ENCODE measurements at regions not wholly inside any gene's neighbourhood (a gene's known extent, or its start where the extent isn't known, plus 50 kb on each side); places are given as distances from the start of the nearest gene placed in this dataset.

DNA sequence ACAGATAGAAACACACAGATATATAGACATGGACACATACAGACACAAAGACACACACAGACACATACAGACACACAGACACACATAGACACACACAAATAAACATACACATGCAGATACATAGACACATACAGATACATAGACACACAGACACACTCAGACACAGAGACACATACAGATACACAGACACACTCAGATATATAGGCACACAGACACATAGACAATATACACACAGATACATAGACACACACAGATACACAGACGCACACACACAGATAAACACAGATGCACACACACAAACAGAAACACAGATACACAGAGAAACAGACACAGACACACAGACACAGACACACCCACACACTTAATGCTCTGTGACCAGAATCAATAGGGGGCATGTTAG, 156.8 kb downstream of the IRX2 start:
- H3K79me2 ChIP-seq (replicated peaks; ENCODE audit: insufficient read depth) = no peaks in the 10 kb centered on the region
- no peaks in the 10 kb centered on the region for H3K4me1 ChIP-seq (ENCODE audit: insufficient read depth)
- H3K36me3 ChIP-seq (ENCODE audit: insufficient read depth) = no peaks in the 10 kb centered on the region
- Mint-ChIP-seq H3K4me3 (no peak overlapping the region), H3K36me3 (ENCODE audit: low read depth) (no peaks in the 10 kb centered on the region), H3K27ac (no peak overlapping the region), H3K9me3 (no peaks in the 10 kb centered on the region; the same call in 2 of the 3 replicates), H3K27me3 (ENCODE audit: insufficient read depth, low read depth, poor library complexity) (no peaks in the 10 kb centered on the region), H3K4me1 (no peaks in the 10 kb centered on the region)
- no peak for ATAC-seq
- H3K4me3 ChIP-seq = no peak overlapping the region
- no peaks in the 10 kb centered on the region for H3K9me2 ChIP-seq (ENCODE audit: insufficient read depth)
- no peak for DNase-seq (ENCODE audit: low spot score)
- H3K27me3 ChIP-seq (ENCODE audit: insufficient read depth) = no peaks in the 10 kb centered on the region
- no peaks in the 10 kb centered on the region for H3F3A ChIP-seq (replicated peaks; ENCODE audit: low read depth)
- H2AFZ ChIP-seq = no peak overlapping the region
- no peak overlapping the region for H3K27ac ChIP-seq (ENCODE audit: low read depth)
- TF ChIP-seq CREB1 (CRISPR knock-in tag; IDR thresholded peaks at IDR 0.05; ENCODE audit: low read depth) (no peak), ZNF331 (CRISPR knock-in tag; IDR thresholded peaks at IDR 0.05; ENCODE audit: low read depth) (no peak)
- TF ChIP-seq, protein P1, sequence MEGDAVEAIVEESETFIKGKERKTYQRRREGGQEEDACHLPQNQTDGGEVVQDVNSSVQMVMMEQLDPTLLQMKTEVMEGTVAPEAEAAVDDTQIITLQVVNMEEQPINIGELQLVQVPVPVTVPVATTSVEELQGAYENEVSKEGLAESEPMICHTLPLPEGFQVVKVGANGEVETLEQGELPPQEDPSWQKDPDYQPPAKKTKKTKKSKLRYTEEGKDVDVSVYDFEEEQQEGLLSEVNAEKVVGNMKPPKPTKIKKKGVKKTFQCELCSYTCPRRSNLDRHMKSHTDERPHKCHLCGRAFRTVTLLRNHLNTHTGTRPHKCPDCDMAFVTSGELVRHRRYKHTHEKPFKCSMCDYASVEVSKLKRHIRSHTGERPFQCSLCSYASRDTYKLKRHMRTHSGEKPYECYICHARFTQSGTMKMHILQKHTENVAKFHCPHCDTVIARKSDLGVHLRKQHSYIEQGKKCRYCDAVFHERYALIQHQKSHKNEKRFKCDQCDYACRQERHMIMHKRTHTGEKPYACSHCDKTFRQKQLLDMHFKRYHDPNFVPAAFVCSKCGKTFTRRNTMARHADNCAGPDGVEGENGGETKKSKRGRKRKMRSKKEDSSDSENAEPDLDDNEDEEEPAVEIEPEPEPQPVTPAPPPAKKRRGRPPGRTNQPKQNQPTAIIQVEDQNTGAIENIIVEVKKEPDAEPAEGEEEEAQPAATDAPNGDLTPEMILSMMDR (conservative IDR thresholded peaks at IDR 0.05; ENCODE audit: low read depth in 2 of 2) = no peak
- no peaks in the 10 kb centered on the region for H4K20me1 ChIP-seq (replicated peaks; ENCODE audit: insufficient read depth)
- H3K4me2 ChIP-seq = no peak overlapping the region

DNA sequence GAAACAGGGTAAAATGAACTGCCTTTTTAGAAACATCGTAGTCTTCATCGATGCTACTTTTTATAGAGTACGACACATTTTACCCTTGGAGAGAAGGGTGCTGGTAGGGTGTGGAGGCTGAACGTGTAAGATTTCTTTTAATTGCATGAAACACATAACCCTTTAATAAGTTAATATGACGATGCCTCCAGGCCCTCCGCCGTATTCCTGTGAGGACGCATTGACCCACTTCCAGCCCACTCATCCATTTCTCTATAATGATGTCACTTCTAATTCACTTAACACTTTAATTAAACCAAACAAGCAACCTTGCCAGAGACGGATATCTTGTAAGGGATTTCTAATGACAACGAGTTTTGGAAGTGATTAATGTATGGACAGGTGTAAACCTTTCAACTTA, 158.7 kb downstream of the IRX2 start:
- H3K4me3 Mint-ChIP-seq = no peak overlapping the region
- H3K36me3 ChIP-seq (ENCODE audit: insufficient read depth) = no peaks in the 10 kb centered on the region
- no peaks in the 10 kb centered on the region for H3K4me1 Mint-ChIP-seq
- DNase-seq (ENCODE audit: low spot score) = no peak
- H3K27me3 Mint-ChIP-seq (ENCODE audit: insufficient read depth, low read depth, poor library complexity) = peaks cover 3% of the 10 kb centered on the region
- H3K9me2 ChIP-seq (ENCODE audit: insufficient read depth) = no peaks in the 10 kb centered on the region
- H3K4me1 ChIP-seq (ENCODE audit: insufficient read depth) = no peaks in the 10 kb centered on the region
- no peaks in the 10 kb centered on the region; the same call in 2 of the 3 replicates for H3K9me3 Mint-ChIP-seq
- H3K4me2 ChIP-seq = no peak overlapping the region
- no peak overlapping the region for H3K27ac ChIP-seq (ENCODE audit: low read depth)
- no peaks in the 10 kb centered on the region for H3F3A ChIP-seq (replicated peaks; ENCODE audit: low read depth)
- H3K36me3 Mint-ChIP-seq (ENCODE audit: low read depth) = no peaks in the 10 kb centered on the region
- H3K79me2 ChIP-seq (replicated peaks; ENCODE audit: insufficient read depth) = no peaks in the 10 kb centered on the region
- H4K20me1 ChIP-seq (replicated peaks; ENCODE audit: insufficient read depth) = no peaks in the 10 kb centered on the region
- H3K27me3 ChIP-seq (ENCODE audit: insufficient read depth) = no peaks in the 10 kb centered on the region
- no peak overlapping the region for H2AFZ ChIP-seq
- no peak overlapping the region for H3K27ac Mint-ChIP-seq
- H3K4me3 ChIP-seq = no peak overlapping the region
- ATAC-seq = no peak
- TF ChIP-seq STAT1 (IDR thresholded peaks at IDR 0.05; ENCODE audit: unreplicated experiment) (no peak), NANOG (IDR thresholded peaks at IDR 0.05; ENCODE audit: borderline replicate concordance) (no peak), EZH2 (IDR thresholded peaks at IDR 0.05; ENCODE audit: low read depth, unreplicated experiment) (no peak), POLR2AphosphoS5 (IDR thresholded peaks at IDR 0.05; ENCODE audit: low read depth) (no peak), JUNB (IDR thresholded peaks at IDR 0.05; ENCODE audit: unreplicated experiment) (no peak), ZNF331 (CRISPR knock-in tag; IDR thresholded peaks at IDR 0.05; ENCODE audit: low read depth) (no peak), ZNF114 (CRISPR knock-in tag; IDR thresholded peaks at IDR 0.05) (no peak), CREB1 (CRISPR knock-in tag; IDR thresholded peaks at IDR 0.05; ENCODE audit: low read depth) (no peak)
- TF ChIP-seq, protein P2, sequence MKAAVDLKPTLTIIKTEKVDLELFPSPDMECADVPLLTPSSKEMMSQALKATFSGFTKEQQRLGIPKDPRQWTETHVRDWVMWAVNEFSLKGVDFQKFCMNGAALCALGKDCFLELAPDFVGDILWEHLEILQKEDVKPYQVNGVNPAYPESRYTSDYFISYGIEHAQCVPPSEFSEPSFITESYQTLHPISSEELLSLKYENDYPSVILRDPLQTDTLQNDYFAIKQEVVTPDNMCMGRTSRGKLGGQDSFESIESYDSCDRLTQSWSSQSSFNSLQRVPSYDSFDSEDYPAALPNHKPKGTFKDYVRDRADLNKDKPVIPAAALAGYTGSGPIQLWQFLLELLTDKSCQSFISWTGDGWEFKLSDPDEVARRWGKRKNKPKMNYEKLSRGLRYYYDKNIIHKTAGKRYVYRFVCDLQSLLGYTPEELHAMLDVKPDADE (IDR thresholded peaks at IDR 0.05) = no peak
- TF ChIP-seq, protein P1 (conservative IDR thresholded peaks at IDR 0.05; ENCODE audit: low read depth in 2 of 2) = no peak
- TF ChIP-seq, protein P3, sequence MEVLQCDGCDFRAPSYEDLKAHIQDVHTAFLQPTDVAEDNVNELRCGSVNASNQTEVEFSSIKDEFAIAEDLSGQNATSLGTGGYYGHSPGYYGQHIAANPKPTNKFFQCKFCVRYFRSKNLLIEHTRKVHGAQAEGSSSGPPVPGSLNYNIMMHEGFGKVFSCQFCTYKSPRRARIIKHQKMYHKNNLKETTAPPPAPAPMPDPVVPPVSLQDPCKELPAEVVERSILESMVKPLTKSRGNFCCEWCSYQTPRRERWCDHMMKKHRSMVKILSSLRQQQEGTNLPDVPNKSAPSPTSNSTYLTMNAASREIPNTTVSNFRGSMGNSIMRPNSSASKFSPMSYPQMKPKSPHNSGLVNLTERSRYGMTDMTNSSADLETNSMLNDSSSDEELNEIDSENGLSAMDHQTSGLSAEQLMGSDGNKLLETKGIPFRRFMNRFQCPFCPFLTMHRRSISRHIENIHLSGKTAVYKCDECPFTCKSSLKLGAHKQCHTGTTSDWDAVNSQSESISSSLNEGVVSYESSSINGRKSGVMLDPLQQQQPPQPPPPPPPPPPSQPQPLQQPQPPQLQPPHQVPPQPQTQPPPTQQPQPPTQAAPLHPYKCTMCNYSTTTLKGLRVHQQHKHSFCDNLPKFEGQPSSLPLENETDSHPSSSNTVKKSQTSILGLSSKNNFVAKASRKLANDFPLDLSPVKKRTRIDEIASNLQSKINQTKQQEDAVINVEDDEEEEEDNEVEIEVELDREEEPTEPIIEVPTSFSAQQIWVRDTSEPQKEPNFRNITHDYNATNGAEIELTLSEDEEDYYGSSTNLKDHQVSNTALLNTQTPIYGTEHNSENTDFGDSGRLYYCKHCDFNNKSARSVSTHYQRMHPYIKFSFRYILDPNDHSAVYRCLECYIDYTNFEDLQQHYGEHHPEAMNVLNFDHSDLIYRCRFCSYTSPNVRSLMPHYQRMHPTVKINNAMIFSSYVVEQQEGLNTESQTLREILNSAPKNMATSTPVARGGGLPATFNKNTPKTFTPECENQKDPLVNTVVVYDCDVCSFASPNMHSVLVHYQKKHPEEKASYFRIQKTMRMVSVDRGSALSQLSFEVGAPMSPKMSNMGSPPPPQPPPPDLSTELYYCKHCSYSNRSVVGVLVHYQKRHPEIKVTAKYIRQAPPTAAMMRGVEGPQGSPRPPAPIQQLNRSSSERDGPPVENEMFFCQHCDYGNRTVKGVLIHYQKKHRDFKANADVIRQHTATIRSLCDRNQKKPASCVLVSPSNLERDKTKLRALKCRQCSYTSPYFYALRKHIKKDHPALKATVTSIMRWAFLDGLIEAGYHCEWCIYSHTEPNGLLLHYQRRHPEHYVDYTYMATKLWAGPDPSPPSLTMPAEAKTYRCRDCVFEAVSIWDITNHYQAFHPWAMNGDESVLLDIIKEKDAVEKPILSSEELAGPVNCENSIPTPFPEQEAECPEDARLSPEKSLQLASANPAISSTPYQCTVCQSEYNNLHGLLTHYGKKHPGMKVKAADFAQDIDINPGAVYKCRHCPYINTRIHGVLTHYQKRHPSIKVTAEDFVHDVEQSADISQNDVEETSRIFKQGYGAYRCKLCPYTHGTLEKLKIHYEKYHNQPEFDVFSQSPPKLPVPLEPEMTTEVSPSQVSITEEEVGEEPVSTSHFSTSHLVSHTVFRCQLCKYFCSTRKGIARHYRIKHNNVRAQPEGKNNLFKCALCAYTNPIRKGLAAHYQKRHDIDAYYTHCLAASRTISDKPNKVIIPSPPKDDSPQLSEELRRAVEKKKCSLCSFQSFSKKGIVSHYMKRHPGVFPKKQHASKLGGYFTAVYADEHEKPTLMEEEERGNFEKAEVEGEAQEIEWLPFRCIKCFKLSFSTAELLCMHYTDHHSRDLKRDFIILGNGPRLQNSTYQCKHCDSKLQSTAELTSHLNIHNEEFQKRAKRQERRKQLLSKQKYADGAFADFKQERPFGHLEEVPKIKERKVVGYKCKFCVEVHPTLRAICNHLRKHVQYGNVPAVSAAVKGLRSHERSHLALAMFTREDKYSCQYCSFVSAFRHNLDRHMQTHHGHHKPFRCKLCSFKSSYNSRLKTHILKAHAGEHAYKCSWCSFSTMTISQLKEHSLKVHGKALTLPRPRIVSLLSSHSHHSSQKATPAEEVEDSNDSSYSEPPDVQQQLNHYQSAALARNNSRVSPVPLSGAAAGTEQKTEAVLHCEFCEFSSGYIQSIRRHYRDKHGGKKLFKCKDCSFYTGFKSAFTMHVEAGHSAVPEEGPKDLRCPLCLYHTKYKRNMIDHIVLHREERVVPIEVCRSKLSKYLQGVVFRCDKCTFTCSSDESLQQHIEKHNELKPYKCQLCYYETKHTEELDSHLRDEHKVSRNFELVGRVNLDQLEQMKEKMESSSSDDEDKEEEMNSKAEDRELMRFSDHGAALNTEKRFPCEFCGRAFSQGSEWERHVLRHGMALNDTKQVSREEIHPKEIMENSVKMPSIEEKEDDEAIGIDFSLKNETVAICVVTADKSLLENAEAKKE (CRISPR knock-in tag; IDR thresholded peaks at IDR 0.05) = no peak

All from GM23338 (cell line).